ENCODE measurements at regions not wholly inside any gene's neighbourhood (a gene's known extent, or its start where the extent isn't known, plus 50 kb on each side); places are given as distances from the start of the nearest gene placed in this dataset.

DNA sequence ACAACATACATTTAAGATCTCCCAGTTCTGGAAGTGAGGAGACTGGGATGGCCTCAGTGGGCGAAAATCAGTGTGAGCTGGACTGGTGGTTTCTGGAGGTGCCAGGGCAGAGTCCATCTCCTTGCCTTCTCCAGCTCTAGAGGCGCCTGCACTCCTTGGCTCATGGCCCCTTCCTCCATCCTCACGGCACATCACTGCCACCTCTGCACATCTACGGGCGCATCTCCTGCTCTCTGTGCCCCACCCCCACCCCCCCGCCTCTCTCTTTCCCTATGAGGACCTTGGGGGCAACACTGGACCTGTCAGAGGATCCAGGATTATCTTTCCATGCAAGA, 62.8 kb upstream of the DIO3 start:
- POLR2A ChIA-PET: no interaction called here
- no peak overlapping the region for H2AFZ ChIP-seq (ENCODE audit: low read depth)
- H4K20me1 ChIP-seq (ENCODE audit: insufficient read depth): no peaks in the 10 kb centered on the region
- no peak overlapping the region for H3K4me2 ChIP-seq
- no peaks in the 10 kb centered on the region for H3K9me2 ChIP-seq
- 42% methylated on average over 5 of the region's 6 CpGs for WGBS (ENCODE audit: low lambda C conversion rate)
- CTCF ChIA-PET: no interaction called here
- H3K9me3 ChIP-seq: no peaks in the 10 kb centered on the region
- DNase-seq: no peak
- no peak overlapping the region for H3K27ac ChIP-seq (ENCODE audit: low read depth in 2 of 2, low read length in 1 of 2)
- no peak overlapping the region for H3K9ac ChIP-seq
- H3K79me2 ChIP-seq (ENCODE audit: insufficient read depth): no peaks in the 10 kb centered on the region
- H3F3A ChIP-seq (replicated peaks; ENCODE audit: insufficient read depth): no peaks in the 10 kb centered on the region
- no peaks in the 10 kb centered on the region for H3K36me3 ChIP-seq (replicated peaks in 1 of 2; ENCODE audit: control insufficient read depth in 1 of 2, insufficient read depth in 2 of 2, low read length in 1 of 2)
- H3K4me1 ChIP-seq (ENCODE audit: control insufficient read depth in 1 of 2, insufficient read depth in 2 of 2, low read depth in 1 of 2, low read length in 1 of 2): no peaks in the 10 kb centered on the region
- TF ChIP-seq, protein P1, sequence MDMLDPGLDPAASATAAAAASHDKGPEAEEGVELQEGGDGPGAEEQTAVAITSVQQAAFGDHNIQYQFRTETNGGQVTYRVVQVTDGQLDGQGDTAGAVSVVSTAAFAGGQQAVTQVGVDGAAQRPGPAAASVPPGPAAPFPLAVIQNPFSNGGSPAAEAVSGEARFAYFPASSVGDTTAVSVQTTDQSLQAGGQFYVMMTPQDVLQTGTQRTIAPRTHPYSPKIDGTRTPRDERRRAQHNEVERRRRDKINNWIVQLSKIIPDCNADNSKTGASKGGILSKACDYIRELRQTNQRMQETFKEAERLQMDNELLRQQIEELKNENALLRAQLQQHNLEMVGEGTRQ (IDR thresholded peaks at IDR 0.05; ENCODE audit: borderline replicate concordance, low read depth, low read length): no peak
- TF ChIP-seq RFX5 (IDR thresholded peaks at IDR 0.05; ENCODE audit: low read length): no peak
- no peak for TF ChIP-seq JUND (IDR thresholded peaks at IDR 0.05)
- TF ChIP-seq RXRA (IDR thresholded peaks at IDR 0.05; ENCODE audit: borderline replicate concordance, low read depth): no peak
- TF ChIP-seq, protein P2, sequence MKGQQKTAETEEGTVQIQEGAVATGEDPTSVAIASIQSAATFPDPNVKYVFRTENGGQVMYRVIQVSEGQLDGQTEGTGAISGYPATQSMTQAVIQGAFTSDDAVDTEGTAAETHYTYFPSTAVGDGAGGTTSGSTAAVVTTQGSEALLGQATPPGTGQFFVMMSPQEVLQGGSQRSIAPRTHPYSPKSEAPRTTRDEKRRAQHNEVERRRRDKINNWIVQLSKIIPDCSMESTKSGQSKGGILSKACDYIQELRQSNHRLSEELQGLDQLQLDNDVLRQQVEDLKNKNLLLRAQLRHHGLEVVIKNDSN (IDR thresholded peaks at IDR 0.05; ENCODE audit: borderline replicate concordance, low read depth): no peak
- TF ChIP-seq SMC3 (IDR thresholded peaks at IDR 0.05; ENCODE audit: low read depth, low read length): no peak
- TF ChIP-seq GATA2 (CRISPR knock-in tag; IDR thresholded peaks at IDR 0.05): no peak
- no peak for TF ChIP-seq FOSL2 (IDR thresholded peaks at IDR 0.05; ENCODE audit: borderline replicate concordance, low read depth)
- no peak for TF ChIP-seq YY1 (IDR thresholded peaks at IDR 0.05; ENCODE audit: low read depth)
- TF ChIP-seq FOXJ3 (CRISPR knock-in tag; IDR thresholded peaks at IDR 0.05): no peak
- TF ChIP-seq POLR2AphosphoS5 (IDR thresholded peaks at IDR 0.05; ENCODE audit: low read depth, low read length): no peak
- TF ChIP-seq, protein P3, sequence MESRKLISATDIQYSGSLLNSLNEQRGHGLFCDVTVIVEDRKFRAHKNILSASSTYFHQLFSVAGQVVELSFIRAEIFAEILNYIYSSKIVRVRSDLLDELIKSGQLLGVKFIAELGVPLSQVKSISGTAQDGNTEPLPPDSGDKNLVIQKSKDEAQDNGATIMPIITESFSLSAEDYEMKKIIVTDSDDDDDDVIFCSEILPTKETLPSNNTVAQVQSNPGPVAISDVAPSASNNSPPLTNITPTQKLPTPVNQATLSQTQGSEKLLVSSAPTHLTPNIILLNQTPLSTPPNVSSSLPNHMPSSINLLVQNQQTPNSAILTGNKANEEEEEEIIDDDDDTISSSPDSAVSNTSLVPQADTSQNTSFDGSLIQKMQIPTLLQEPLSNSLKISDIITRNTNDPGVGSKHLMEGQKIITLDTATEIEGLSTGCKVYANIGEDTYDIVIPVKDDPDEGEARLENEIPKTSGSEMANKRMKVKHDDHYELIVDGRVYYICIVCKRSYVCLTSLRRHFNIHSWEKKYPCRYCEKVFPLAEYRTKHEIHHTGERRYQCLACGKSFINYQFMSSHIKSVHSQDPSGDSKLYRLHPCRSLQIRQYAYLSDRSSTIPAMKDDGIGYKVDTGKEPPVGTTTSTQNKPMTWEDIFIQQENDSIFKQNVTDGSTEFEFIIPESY (IDR thresholded peaks at IDR 0.05; ENCODE audit: borderline replicate concordance, low read depth): no peak
- TF ChIP-seq NRF1 (IDR thresholded peaks at IDR 0.05; ENCODE audit: low read depth, low read length): no peak
- TF ChIP-seq EZH2phosphoT487 (IDR thresholded peaks at IDR 0.05; ENCODE audit: borderline replicate concordance, low read depth): no peak
- TF ChIP-seq, protein P4, sequence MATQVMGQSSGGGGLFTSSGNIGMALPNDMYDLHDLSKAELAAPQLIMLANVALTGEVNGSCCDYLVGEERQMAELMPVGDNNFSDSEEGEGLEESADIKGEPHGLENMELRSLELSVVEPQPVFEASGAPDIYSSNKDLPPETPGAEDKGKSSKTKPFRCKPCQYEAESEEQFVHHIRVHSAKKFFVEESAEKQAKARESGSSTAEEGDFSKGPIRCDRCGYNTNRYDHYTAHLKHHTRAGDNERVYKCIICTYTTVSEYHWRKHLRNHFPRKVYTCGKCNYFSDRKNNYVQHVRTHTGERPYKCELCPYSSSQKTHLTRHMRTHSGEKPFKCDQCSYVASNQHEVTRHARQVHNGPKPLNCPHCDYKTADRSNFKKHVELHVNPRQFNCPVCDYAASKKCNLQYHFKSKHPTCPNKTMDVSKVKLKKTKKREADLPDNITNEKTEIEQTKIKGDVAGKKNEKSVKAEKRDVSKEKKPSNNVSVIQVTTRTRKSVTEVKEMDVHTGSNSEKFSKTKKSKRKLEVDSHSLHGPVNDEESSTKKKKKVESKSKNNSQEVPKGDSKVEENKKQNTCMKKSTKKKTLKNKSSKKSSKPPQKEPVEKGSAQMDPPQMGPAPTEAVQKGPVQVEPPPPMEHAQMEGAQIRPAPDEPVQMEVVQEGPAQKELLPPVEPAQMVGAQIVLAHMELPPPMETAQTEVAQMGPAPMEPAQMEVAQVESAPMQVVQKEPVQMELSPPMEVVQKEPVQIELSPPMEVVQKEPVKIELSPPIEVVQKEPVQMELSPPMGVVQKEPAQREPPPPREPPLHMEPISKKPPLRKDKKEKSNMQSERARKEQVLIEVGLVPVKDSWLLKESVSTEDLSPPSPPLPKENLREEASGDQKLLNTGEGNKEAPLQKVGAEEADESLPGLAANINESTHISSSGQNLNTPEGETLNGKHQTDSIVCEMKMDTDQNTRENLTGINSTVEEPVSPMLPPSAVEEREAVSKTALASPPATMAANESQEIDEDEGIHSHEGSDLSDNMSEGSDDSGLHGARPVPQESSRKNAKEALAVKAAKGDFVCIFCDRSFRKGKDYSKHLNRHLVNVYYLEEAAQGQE (IDR thresholded peaks at IDR 0.05; ENCODE audit: low read depth, low read length): no peak
- TF ChIP-seq, protein P5, sequence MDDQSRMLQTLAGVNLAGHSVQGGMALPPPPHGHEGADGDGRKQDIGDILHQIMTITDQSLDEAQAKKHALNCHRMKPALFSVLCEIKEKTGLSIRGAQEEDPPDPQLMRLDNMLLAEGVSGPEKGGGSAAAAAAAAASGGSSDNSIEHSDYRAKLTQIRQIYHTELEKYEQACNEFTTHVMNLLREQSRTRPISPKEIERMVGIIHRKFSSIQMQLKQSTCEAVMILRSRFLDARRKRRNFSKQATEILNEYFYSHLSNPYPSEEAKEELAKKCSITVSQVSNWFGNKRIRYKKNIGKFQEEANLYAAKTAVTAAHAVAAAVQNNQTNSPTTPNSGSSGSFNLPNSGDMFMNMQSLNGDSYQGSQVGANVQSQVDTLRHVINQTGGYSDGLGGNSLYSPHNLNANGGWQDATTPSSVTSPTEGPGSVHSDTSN (IDR thresholded peaks at IDR 0.05): no peak
- TF ChIP-seq, protein P6, sequence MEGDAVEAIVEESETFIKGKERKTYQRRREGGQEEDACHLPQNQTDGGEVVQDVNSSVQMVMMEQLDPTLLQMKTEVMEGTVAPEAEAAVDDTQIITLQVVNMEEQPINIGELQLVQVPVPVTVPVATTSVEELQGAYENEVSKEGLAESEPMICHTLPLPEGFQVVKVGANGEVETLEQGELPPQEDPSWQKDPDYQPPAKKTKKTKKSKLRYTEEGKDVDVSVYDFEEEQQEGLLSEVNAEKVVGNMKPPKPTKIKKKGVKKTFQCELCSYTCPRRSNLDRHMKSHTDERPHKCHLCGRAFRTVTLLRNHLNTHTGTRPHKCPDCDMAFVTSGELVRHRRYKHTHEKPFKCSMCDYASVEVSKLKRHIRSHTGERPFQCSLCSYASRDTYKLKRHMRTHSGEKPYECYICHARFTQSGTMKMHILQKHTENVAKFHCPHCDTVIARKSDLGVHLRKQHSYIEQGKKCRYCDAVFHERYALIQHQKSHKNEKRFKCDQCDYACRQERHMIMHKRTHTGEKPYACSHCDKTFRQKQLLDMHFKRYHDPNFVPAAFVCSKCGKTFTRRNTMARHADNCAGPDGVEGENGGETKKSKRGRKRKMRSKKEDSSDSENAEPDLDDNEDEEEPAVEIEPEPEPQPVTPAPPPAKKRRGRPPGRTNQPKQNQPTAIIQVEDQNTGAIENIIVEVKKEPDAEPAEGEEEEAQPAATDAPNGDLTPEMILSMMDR (IDR thresholded peaks at IDR 0.05): no peak
- TF ChIP-seq MXI1 (IDR thresholded peaks at IDR 0.05; ENCODE audit: low read depth, low read length): no peak
- no peak for TF ChIP-seq RAD21 (IDR thresholded peaks at IDR 0.05; ENCODE audit: low read length)
- TF ChIP-seq NFIC (IDR thresholded peaks at IDR 0.05; ENCODE audit: borderline replicate concordance): no peak
- no peaks in the 10 kb centered on the region for H3K27me3 ChIP-seq (ENCODE audit: insufficient read depth)
- H3K4me3 ChIP-seq (ENCODE audit: low read depth in 2 of 2, low read length in 1 of 2): no peak overlapping the region

Measured in SK-N-SH (cell line).